Caco-2 (cell line): ENCODE measurements at regions not wholly inside any gene's neighbourhood (a gene's known extent, or its start where the extent isn't known, plus 50 kb on each side); places are given as distances from the start of the nearest gene placed in this dataset.

Experiments used
- BruUV-seq: library from RNA; stranded (reverse); fragments of 400-500 nt; replicated peaks from 2 replicates; lab custom pipeline; 2021; lab: Mats Ljungman, UMichigan
- CTCF ChIA-PET: fragments of 300-600 bp; sonication (Branson Sonifier 250); formaldehyde crosslinking; loops from one replicate; lab custom pipeline; 2022; ENCODE audit warnings: antibody characterized with exemption; lab: Charles Lee
- POLR2A ChIA-PET: fragments of 300-600 bp; sonication (Branson Sonifier 250); formaldehyde crosslinking; loops from one replicate; lab custom pipeline; 2022; ENCODE audit warnings: antibody characterized with exemption; lab: Charles Lee
- DNase-seq, 2 experiments: peaks; one replicate each; pipeline versions ENCODE4 v3.0.0 to v3.0.0-alpha.2; 2020 to 2022
- H3K27me3 ChIP-seq: replicated peaks from 2 replicates; pipeline ENCODE4 v1.6.0; 2011; ENCODE audit warnings: low read length; ENCODE audit not compliant: control insufficient read depth, insufficient read depth
- H3K36me3 ChIP-seq: 2 replicates; pipeline ENCODE4 v1.5.1; 2011; ENCODE audit warnings: low read length; ENCODE audit not compliant: control insufficient read depth, insufficient read depth
- H3K4me1 ChIP-seq: fragments of 250-450 bp; sonication (Bioruptor Pico); 2 replicates; pipeline ENCODE4 v1.5.1; 2020; ENCODE audit warnings: mild to moderate bottlenecking
- H3K4me3 ChIP-seq: 2 replicates; pipeline ENCODE4 v1.5.1; 2011; ENCODE audit warnings: low read depth, mild to moderate bottlenecking, control low read depth, low read length
- H3K9me3 ChIP-seq: fragments of 250-450 bp; sonication (Bioruptor Pico); 2 replicates; pipeline ENCODE4 v1.5.1; 2020; ENCODE audit warnings: mild to moderate bottlenecking, moderate library complexity
- H3K27ac Mint-ChIP-seq: one replicate; pipeline ENCODE4 v1.8.0; 2022; ENCODE audit warnings: mixed read lengths; ENCODE audit not compliant: unreplicated experiment
- H3K27me3 Mint-ChIP-seq: one replicate; pipeline ENCODE4 v1.8.0; 2022; ENCODE audit warnings: mixed read lengths; ENCODE audit not compliant: insufficient read depth, unreplicated experiment
- H3K36me3 Mint-ChIP-seq: one replicate; pipeline ENCODE4 v1.8.0; 2022; ENCODE audit warnings: mild to moderate bottlenecking, mixed read lengths; ENCODE audit not compliant: insufficient read depth, unreplicated experiment
- H3K4me1 Mint-ChIP-seq: one replicate; pipeline ENCODE4 v1.8.0; 2022; ENCODE audit warnings: low read depth, mixed read lengths; ENCODE audit not compliant: unreplicated experiment
- H3K4me3 Mint-ChIP-seq: one replicate; pipeline ENCODE4 v1.8.0; 2022; ENCODE audit warnings: mild to moderate bottlenecking, moderate library complexity, mixed read lengths; ENCODE audit not compliant: unreplicated experiment
- H3K9me3 Mint-ChIP-seq: one replicate; pipeline ENCODE4 v1.8.0; 2022; ENCODE audit warnings: mixed read lengths; ENCODE audit not compliant: unreplicated experiment
- intact Hi-C: fragments of 100-400 bp; cut with micrococcal nuclease; formaldehyde crosslinking; loops from one replicate; pipeline ENCODE4 v1.10.0; 2022; ENCODE audit not compliant: unreplicated experiment
- TF ChIP-seq, protein P1 (sequence below), 2 experiments: fragments of 200-600 bp in 1 of 2; IDR thresholded peaks; 1 replicate in 1 of 2; 2 replicates in 1 of 2; pipeline versions ENCODE4 v1.5.1 to v1.8.0; 2011 to 2022; ENCODE audit warnings: antibody characterized with exemption in 1 of 2, control low read depth in 1 of 2, inconsistent platforms in 1 of 2, low read depth in 1 of 2, low read length in 1 of 2, mild to moderate bottlenecking in 1 of 2, moderate library complexity in 1 of 2; ENCODE audit not compliant: insufficient read depth in 1 of 2, severe bottlenecking in 1 of 2, unreplicated experiment in 1 of 2

DNA sequence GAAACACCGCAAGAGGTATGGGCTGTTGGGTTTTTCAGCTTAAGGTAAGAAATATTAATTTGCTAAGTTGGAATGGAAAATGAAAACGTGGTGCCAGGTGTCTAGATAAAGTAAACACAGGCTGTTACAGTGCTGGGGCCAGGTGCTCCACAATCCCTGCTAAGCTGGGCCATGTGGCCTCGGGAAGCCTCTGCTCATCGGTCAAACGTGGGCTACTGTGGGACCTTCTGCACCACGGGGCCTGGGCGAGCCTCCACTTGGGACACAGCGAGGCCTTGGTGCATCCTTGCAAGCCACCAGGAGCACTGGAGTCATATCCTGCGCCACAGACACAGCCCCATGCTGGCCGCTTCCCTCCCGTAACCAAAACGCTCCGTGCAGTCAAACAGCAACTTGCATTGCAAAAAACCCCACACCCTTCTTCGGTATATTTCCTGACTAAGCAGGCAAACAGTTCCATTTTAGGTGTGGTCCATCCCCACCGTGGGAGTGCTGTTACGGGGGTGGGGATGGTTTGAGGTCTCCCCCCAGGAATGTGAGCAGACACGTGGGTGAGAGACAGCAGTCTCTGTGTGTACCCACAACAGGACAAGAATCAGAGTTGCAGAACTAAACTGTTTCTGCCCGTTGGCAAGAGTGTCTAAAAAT, 96.3 kb upstream of the SOX1 start:
- intact Hi-C loops, result no loop called here
- no TSS peak for BruUV-seq

DNA sequence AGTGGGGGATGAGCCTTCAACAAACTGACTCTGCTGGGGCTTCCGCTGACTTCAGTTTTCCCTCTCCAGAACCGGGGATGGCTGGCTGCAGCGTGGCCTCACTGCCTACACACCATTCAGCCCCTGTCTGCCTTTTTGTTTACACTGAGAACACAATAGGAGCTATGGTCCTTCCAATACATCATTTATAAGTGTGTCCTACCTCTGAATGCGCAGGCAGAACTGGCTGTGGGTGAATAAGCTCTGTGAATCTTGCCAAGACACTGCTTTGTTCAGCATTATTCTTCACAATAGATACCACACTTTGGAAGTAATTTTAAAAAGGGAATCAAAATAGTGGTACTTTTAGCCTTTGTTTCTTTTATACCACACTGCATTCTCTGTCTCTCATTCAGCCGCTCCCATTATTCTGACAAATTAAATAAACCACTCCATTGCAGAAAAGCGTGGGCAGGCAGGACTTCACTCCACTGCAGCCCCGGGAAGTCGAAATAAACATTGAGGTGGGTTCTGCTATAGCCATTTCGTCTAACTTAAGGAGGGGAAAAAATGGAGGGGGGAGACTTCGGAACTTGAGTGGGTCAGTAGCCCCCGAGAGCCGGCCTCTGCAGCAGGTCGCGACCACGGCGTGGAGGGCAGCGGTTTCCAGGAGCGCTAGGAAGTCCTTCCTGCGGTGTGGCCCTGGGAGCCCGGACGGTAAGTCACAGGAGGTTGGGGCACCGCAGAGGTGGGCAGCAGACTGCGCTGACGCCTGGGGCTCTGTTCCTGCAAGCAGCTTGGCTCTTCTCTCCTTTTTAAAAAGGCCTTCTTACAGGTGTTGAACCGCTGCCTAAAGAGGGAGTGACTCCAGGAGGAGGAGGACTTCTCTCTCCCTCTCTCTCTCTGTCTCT, 94.8 kb upstream of the SOX1 start:
- Mint-ChIP-seq H3K27ac (no peak overlapping the region), H3K9me3 (peaks cover 22% of the 10 kb centered on the region), H3K4me1 (no peaks in the 10 kb centered on the region), H3K27me3 (peaks cover 12% of the 10 kb centered on the region), H3K4me3 (no peak overlapping the region), H3K36me3 (no peaks in the 10 kb centered on the region)
- DNase-seq, result no peak
- ChIA-PET CTCF (no interaction called here), POLR2A (no interaction called here)
- Histone ChIP-seq H3K4me3 (no peak overlapping the region), H3K36me3 (no peaks in the 10 kb centered on the region), H3K4me1 (no peaks in the 10 kb centered on the region), H3K9me3 (peaks cover 19% of the 10 kb centered on the region), H3K27me3 (no peaks in the 10 kb centered on the region)
- TF ChIP-seq, protein P1, sequence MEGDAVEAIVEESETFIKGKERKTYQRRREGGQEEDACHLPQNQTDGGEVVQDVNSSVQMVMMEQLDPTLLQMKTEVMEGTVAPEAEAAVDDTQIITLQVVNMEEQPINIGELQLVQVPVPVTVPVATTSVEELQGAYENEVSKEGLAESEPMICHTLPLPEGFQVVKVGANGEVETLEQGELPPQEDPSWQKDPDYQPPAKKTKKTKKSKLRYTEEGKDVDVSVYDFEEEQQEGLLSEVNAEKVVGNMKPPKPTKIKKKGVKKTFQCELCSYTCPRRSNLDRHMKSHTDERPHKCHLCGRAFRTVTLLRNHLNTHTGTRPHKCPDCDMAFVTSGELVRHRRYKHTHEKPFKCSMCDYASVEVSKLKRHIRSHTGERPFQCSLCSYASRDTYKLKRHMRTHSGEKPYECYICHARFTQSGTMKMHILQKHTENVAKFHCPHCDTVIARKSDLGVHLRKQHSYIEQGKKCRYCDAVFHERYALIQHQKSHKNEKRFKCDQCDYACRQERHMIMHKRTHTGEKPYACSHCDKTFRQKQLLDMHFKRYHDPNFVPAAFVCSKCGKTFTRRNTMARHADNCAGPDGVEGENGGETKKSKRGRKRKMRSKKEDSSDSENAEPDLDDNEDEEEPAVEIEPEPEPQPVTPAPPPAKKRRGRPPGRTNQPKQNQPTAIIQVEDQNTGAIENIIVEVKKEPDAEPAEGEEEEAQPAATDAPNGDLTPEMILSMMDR (IDR thresholded peaks at IDR 0.05; ENCODE audit: insufficient read depth in 1 of 2, low read depth in 1 of 2, low read length in 1 of 2, severe bottlenecking in 1 of 2, unreplicated experiment in 1 of 2), result no peak
- intact Hi-C loops, result no loop called here
- BruUV-seq, result no TSS peak

More for the DNA sequence above, 96.3 kb upstream of the SOX1 start:
- CTCF ChIA-PET, result no interaction called here
- POLR2A ChIA-PET, result no interaction called here
- Mint-ChIP-seq H3K27me3 (peaks cover 12% of the 10 kb centered on the region), H3K9me3 (peaks cover 22% of the 10 kb centered on the region), H3K4me1 (no peaks in the 10 kb centered on the region), H3K4me3 (no peak overlapping the region), H3K27ac (no peak overlapping the region), H3K36me3 (no peaks in the 10 kb centered on the region)
- DNase-seq, result no peak
- no peak overlapping the region for H3K4me3 ChIP-seq
- H3K4me1 ChIP-seq, result no peaks in the 10 kb centered on the region
- H3K27me3 ChIP-seq, result no peaks in the 10 kb centered on the region
- TF ChIP-seq, protein P1 (IDR thresholded peaks at IDR 0.05; ENCODE audit: insufficient read depth in 1 of 2, low read depth in 1 of 2, low read length in 1 of 2, severe bottlenecking in 1 of 2, unreplicated experiment in 1 of 2), result no peak
- H3K9me3 ChIP-seq, result peaks cover 19% of the 10 kb centered on the region
- H3K36me3 ChIP-seq, result no peaks in the 10 kb centered on the region

DNA sequence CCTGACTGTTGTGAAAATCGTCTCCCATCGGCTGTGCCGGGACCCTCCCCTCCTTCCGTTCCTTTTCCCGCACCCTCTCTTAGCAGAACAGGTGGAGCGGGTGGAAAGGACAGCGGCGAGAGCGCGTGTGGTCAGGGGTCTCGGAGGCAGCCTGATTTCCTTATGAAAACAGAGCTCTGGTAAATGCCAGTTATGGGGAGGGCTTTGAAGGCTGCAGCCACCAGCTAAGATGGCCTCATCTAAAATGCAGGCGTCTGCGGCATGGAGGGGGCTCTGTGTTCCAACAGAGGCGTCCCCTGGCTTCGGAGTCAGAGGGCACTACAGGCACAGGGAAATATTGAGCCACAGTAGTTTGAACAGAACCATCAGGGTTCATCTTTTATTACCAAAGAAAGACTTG, 93.8 kb upstream of the SOX1 start:
- Histone ChIP-seq H3K36me3 (no peaks in the 10 kb centered on the region), H3K4me3 (no peak overlapping the region), H3K4me1 (no peaks in the 10 kb centered on the region), H3K27me3 (no peaks in the 10 kb centered on the region), H3K9me3 (peaks cover 19% of the 10 kb centered on the region)
- H3K9me3 Mint-ChIP-seq, result peaks cover 22% of the 10 kb centered on the region
- TF ChIP-seq, protein P1 (IDR thresholded peaks at IDR 0.05; ENCODE audit: insufficient read depth in 1 of 2, low read depth in 1 of 2, low read length in 1 of 2, severe bottlenecking in 1 of 2, unreplicated experiment in 1 of 2), result no peak
- no peaks in the 10 kb centered on the region for H3K36me3 Mint-ChIP-seq
- H3K4me1 Mint-ChIP-seq, result no peaks in the 10 kb centered on the region
- POLR2A ChIA-PET, result interaction anchor here (0.6 kb wide), 1 partner anchor 15 kb away, joined by 3 read pairs; no protein-coding TSS in a partner anchor
- H3K27me3 Mint-ChIP-seq, result peaks cover 7% of the 10 kb centered on the region
- no peak overlapping the region for H3K4me3 Mint-ChIP-seq
- CTCF ChIA-PET, result no interaction called here
- no peak overlapping the region for H3K27ac Mint-ChIP-seq
- intact Hi-C loops, result no loop called here
- DNase-seq, result no peak
- no TSS peak for BruUV-seq
